CD14-positive monocyte (primary cell): ENCODE measurements at regions not wholly inside any gene's neighbourhood (a gene's known extent, or its start where the extent isn't known, plus 50 kb on each side); places are given as distances from the start of the nearest gene placed in this dataset.
"Not testable (repeated sequence)": the region's sequence is repeated elsewhere in the genome, so short reads cannot be mapped to it uniquely, and the experiment has no call there.

ENCODE experiments used
- DNase-seq, 3 donors: peaks; one replicate each; pipeline ENCODE4 v3.0.0-alpha.2; 2011 to 2022
- H2AFZ ChIP-seq: 2 replicates; pipeline ENCODE4 v1.6.0; 2012; ENCODE audit warnings: mild to moderate bottlenecking, low read depth, low read length, inconsistent platforms; ENCODE audit not compliant: insufficient read depth, poor library complexity, severe bottlenecking
- H3K27ac ChIP-seq, 2 donors: 1 replicate in 1 of 2; 2 replicates in 1 of 2; pipeline ENCODE4 v1.5.1; 2012 to 2013; ENCODE audit warnings: low read length in 2 of 2, control low read depth in 1 of 2, inconsistent platforms in 1 of 2, low read depth in 1 of 2, mild to moderate bottlenecking in 1 of 2
- H3K27me3 ChIP-seq, 2 donors: one replicate each; pipeline versions ENCODE4 v1.6.0 to v1.6.1; 2011 to 2013; ENCODE audit warnings: low read length in 2 of 2; ENCODE audit not compliant: control insufficient read depth in 2 of 2, insufficient read depth in 2 of 2
- H3K36me3 ChIP-seq, 2 donors: replicated peaks in 1 of 2; 1 replicate in 1 of 2; 2 replicates in 1 of 2; pipeline versions ENCODE4 v1.5.1 to v1.6.1; 2012 to 2013; ENCODE audit warnings: low read length in 2 of 2, control low read depth in 1 of 2, inconsistent platforms in 1 of 2, mild to moderate bottlenecking in 1 of 2; ENCODE audit not compliant: insufficient read depth in 2 of 2, control insufficient read depth in 1 of 2
- H3K4me1 ChIP-seq, 2 donors: 1 replicate in 1 of 2; 2 replicates in 1 of 2; pipeline versions ENCODE4 v1.5.1 to v1.6.1; 2012 to 2013; ENCODE audit warnings: low read length in 2 of 2, control low read depth in 1 of 2, inconsistent platforms in 1 of 2, mild to moderate bottlenecking in 1 of 2, moderate library complexity in 1 of 2; ENCODE audit not compliant: insufficient read depth in 2 of 2, control insufficient read depth in 1 of 2
- H3K4me2 ChIP-seq: replicated peaks from 2 replicates; pipeline ENCODE3; 2012; ENCODE audit warnings: low read length, moderate library complexity, mild to moderate bottlenecking; ENCODE audit not compliant: poor library complexity, severe bottlenecking; ENCODE audit errors: extremely low read depth
- H3K4me3 ChIP-seq, 3 experiments: fragments of 200-600 bp in 1 of 3; sonication (generic) in 1 of 3; replicated peaks in 1 of 3; 1 replicate in 2 of 3; 2 replicates in 1 of 3; pipeline ENCODE4 v1.5.1; 2011 to 2013; ENCODE audit warnings: low read length in 3 of 3, mild to moderate bottlenecking in 3 of 3, control low read depth in 2 of 3, low read depth in 2 of 3, inconsistent platforms in 1 of 3, moderate library complexity in 1 of 3
- H3K79me2 ChIP-seq: 2 replicates; pipeline ENCODE4 v1.6.0; 2012; ENCODE audit warnings: mild to moderate bottlenecking, control low read depth, inconsistent platforms, low read length, moderate library complexity; ENCODE audit not compliant: insufficient read depth
- H3K9ac ChIP-seq: 2 replicates; pipeline ENCODE4 v1.6.0; 2017; ENCODE audit warnings: low read length, mild to moderate bottlenecking; ENCODE audit not compliant: insufficient read depth, poor library complexity, severe bottlenecking
- H3K9me3 ChIP-seq, 2 donors: replicated peaks in 1 of 2; 1 replicate in 1 of 2; 2 replicates in 1 of 2; pipeline versions ENCODE4 v1.5.1 to v1.6.1; 2012 to 2013; ENCODE audit warnings: low read length in 2 of 2, control low read depth in 1 of 2; ENCODE audit not compliant: control insufficient read depth in 1 of 2, insufficient read depth in 1 of 2
- H4K20me1 ChIP-seq: 2 replicates; pipeline ENCODE4 v1.6.0; 2012; ENCODE audit warnings: mild to moderate bottlenecking, low read length, control low read depth, moderate library complexity; ENCODE audit not compliant: insufficient read depth
- H3K27ac Mint-ChIP-seq, 7 donors: one replicate each; pipeline ENCODE4 v1.8.0; 2020; ENCODE audit warnings: mild to moderate bottlenecking in 7 of 7, mixed read lengths in 7 of 7, moderate library complexity in 6 of 7, inconsistent platforms in 2 of 7
- H3K27me3 Mint-ChIP-seq, 3 donors: one replicate each; pipeline ENCODE4 v1.8.0; 2021 to 2022; ENCODE audit warnings: low read depth in 3 of 3, mild to moderate bottlenecking in 3 of 3, mixed read lengths in 3 of 3, moderate library complexity in 3 of 3, inconsistent platforms in 1 of 3
- H3K36me3 Mint-ChIP-seq, 2 donors: one replicate each; pipeline ENCODE4 v1.8.0; 2020; ENCODE audit warnings: mixed read lengths in 2 of 2, inconsistent platforms in 1 of 2, mild to moderate bottlenecking in 1 of 2
- H3K4me1 Mint-ChIP-seq: one replicate; pipeline ENCODE4 v1.8.0; 2020; ENCODE audit warnings: mild to moderate bottlenecking, mixed read lengths
- H3K4me3 Mint-ChIP-seq, 2 donors: one replicate each; pipeline ENCODE4 v1.8.0; 2020; ENCODE audit warnings: mild to moderate bottlenecking in 2 of 2, mixed read lengths in 2 of 2, moderate library complexity in 1 of 2
- H3K9me3 Mint-ChIP-seq, 7 donors: one replicate each; pipeline ENCODE4 v1.8.0; 2020 to 2022; ENCODE audit warnings: mixed read lengths in 7 of 7, mild to moderate bottlenecking in 6 of 7, moderate library complexity in 6 of 7, inconsistent platforms in 2 of 7
- WGBS: methylation state at CpG from one replicate; pipeline ENCODE4 v1.1.5; 2013; ENCODE audit warnings: missing lambda C conversion rate; ENCODE audit not compliant: insufficient coverage; 5-methylcytosine and 5-hydroxymethylcytosine counted together
- intact Hi-C, 2 donors: fragments of 100-400 bp; cut with micrococcal nuclease; formaldehyde crosslinking; loops; one replicate each; pipeline versions ENCODE4 v1.15.0 to v1.15.1; 2023
- TF ChIP-seq, protein P1 (sequence below): fragments of 200-600 bp; IDR thresholded peaks from one replicate; pipeline ENCODE4 v1.8.0; 2022; ENCODE audit warnings: antibody characterized with exemption, mild to moderate bottlenecking

DNA sequence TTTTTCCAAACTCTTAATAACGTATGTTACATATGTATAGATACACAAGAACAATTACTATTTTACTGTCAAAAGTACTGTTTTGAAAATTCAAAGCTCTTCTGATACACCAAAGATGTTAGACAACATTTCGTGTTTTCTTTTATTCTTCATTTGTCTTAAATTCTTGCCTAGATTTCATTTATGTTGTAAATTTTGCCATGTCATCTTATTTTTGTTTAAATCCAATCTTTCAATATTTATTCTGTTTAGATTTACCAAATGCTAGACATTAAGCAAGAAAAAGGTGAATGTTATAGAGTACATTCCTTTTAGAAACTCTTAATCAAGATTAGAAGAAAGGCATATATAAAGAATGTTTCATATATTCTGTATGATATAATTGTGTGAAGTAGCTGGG lies 876.9 kb downstream of the KCNT2 start:
- intact Hi-C loops, result no loop called here
- Mint-ChIP-seq H3K4me1 (no peaks in the 10 kb centered on the region), H3K27ac (no peak overlapping the region), H3K9me3 (peaks cover 0 to 5% (median 1%) of the 10 kb centered on the region in 7 donors), H3K4me3 (no peak overlapping the region), H3K27me3 (peaks cover 0 to 2% (median 0%) of the 10 kb centered on the region in 3 donors), H3K36me3 (no peaks in the 10 kb centered on the region)
- H3K9ac ChIP-seq, result no peak overlapping the region
- no peaks in the 10 kb centered on the region for H3K9me3 ChIP-seq
- TF ChIP-seq, protein P1, sequence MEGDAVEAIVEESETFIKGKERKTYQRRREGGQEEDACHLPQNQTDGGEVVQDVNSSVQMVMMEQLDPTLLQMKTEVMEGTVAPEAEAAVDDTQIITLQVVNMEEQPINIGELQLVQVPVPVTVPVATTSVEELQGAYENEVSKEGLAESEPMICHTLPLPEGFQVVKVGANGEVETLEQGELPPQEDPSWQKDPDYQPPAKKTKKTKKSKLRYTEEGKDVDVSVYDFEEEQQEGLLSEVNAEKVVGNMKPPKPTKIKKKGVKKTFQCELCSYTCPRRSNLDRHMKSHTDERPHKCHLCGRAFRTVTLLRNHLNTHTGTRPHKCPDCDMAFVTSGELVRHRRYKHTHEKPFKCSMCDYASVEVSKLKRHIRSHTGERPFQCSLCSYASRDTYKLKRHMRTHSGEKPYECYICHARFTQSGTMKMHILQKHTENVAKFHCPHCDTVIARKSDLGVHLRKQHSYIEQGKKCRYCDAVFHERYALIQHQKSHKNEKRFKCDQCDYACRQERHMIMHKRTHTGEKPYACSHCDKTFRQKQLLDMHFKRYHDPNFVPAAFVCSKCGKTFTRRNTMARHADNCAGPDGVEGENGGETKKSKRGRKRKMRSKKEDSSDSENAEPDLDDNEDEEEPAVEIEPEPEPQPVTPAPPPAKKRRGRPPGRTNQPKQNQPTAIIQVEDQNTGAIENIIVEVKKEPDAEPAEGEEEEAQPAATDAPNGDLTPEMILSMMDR, result no peak
- DNase-seq, result no peak
- H3K4me3 ChIP-seq, result no peak overlapping the region
- H4K20me1 ChIP-seq, result no peaks in the 10 kb centered on the region
- H3K27me3 ChIP-seq, result no peaks in the 10 kb centered on the region
- H3K27ac ChIP-seq, result no peak overlapping the region
- H2AFZ ChIP-seq, result no peak overlapping the region
- no peaks in the 10 kb centered on the region for H3K79me2 ChIP-seq
- H3K4me2 ChIP-seq, result no peak overlapping the region
- no peaks in the 10 kb centered on the region for H3K4me1 ChIP-seq
- WGBS, result no CpG with 5 or more reads among the region's 2 CpGs
- no peaks in the 10 kb centered on the region for H3K36me3 ChIP-seq

GRCh38 chr1:195723796-195724194 lies 884.4 kb downstream of the KCNT2 start:
- H3K4me1 ChIP-seq, result no peaks in the 10 kb centered on the region
- peaks cover 0 to 3% of the 10 kb centered on the region in 2 donors for H3K9me3 ChIP-seq
- no peak overlapping the region for H3K9ac ChIP-seq
- peaks cover 2 to 9% (median 3%) of the 10 kb centered on the region in 7 donors for H3K9me3 Mint-ChIP-seq
- no peak overlapping the region for H3K4me2 ChIP-seq
- no peak overlapping the region for H3K27ac ChIP-seq
- H3K27me3 ChIP-seq, result no peaks in the 10 kb centered on the region
- no peaks in the 10 kb centered on the region for H3K4me1 Mint-ChIP-seq
- H3K27me3 Mint-ChIP-seq, result no peaks in the 10 kb centered on the region
- no peaks in the 10 kb centered on the region for H4K20me1 ChIP-seq
- WGBS, result no CpG with 5 or more reads among the region's 4 CpGs
- no peak overlapping the region for H2AFZ ChIP-seq
- H3K36me3 Mint-ChIP-seq, result no peaks in the 10 kb centered on the region
- no peaks in the 10 kb centered on the region for H3K36me3 ChIP-seq
- no peak overlapping the region for H3K4me3 ChIP-seq
- TF ChIP-seq, protein P1, result no peak
- H3K27ac Mint-ChIP-seq, result no peak overlapping the region
- H3K79me2 ChIP-seq, result no peaks in the 10 kb centered on the region
- intact Hi-C loops, result no loop called here
- no peak for DNase-seq
- H3K4me3 Mint-ChIP-seq, result no peak overlapping the region

DNA sequence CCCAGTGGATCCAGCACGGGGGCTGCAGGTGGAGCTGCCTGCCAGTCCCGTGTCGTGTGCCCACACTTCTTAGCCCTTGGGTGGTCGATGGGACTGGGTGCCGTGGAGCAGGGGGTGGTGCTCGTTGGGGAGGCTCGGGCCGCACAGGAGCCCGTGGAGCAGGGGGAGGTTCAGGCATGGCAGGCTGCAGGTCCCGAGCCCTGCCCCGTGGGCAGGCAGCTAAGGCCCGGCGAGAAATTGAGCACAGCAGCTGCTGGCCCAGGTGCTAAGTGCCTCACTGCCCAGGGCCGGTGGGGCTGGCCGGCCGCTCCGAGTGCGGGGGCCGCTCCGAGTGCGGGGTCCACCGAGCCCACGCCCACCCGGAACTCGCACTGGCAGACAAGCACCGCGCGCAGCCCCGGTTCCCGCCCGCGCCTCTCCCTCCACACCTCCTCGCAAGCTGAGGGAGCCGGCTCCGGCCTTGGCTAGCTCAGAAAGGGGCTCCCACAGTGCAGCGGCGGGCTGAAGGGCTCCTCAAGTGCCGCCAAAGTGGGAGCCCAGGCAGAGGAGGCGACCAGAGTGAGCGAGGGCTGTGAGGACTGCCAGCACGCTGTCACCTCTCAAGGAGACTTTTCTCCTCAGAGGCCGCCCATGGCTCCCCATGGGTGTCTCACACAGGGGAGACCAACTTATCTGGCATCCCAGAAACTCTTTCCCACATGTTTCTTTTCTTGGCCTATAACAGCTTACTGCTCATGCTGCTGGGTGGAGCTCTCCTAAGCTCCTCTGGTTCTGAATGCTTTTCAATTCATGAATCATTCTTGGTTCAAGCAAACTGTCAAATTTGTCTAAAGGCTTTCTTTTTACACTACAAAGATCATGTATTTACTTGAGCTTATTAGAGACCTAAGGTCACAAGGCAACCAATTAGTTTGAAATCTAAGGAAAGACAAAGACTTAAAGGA lies 885.1 kb downstream of the KCNT2 start:
- DNase-seq, H3K79me2 ChIP-seq, H3K27me3 ChIP-seq, H3K27ac ChIP-seq, H2AFZ ChIP-seq, H3K4me3 ChIP-seq, H3K4me1 Mint-ChIP-seq, H3K36me3 Mint-ChIP-seq, H3K9ac ChIP-seq, H3K27ac Mint-ChIP-seq, H3K4me2 ChIP-seq, H3K4me1 ChIP-seq, intact Hi-C loops, H3K27me3 Mint-ChIP-seq, H3K36me3 ChIP-seq, H3K9me3 Mint-ChIP-seq, H3K9me3 ChIP-seq, H4K20me1 ChIP-seq, H3K4me3 Mint-ChIP-seq: not testable (repeated sequence)
- 95% methylated on average over 35 of the region's 42 CpGs for WGBS
